ENCODE measurements at regions not wholly inside any gene's neighbourhood (a gene's known extent, or its start where the extent isn't known, plus 50 kb on each side); places are given as distances from the start of the nearest gene placed in this dataset.

GRCh38 chr12:61857968-61858367 is 402.2 kb upstream of the USP15 start:
- Histone ChIP-seq H3K27ac (ENCODE audit: poor library complexity, severe bottlenecking) (no peak overlapping the region), H3K27me3 (ENCODE audit: insufficient read depth, poor library complexity, severe bottlenecking) (no peaks in the 10 kb centered on the region), H3K4me1 (ENCODE audit: insufficient read depth, poor library complexity, severe bottlenecking) (no peaks in the 10 kb centered on the region), H3K9me3 (ENCODE audit: severe bottlenecking) (no peaks in the 10 kb centered on the region), H3K4me3 (ENCODE audit: severe bottlenecking) (no peak overlapping the region), H3K36me3 (ENCODE audit: low read depth) (no peaks in the 10 kb centered on the region)
- no peak for DNase-seq (ENCODE audit: low spot score)
- no peak for ATAC-seq (ENCODE audit: low read depth)
- no peak for TF ChIP-seq CTCF (IDR thresholded peaks at IDR 0.05; ENCODE audit: poor library complexity, severe bottlenecking)

GRCh38 chr12:61860451-61860850 is 399.8 kb upstream of the USP15 start:
- Histone ChIP-seq H3K4me1 (ENCODE audit: insufficient read depth, poor library complexity, severe bottlenecking) (no peaks in the 10 kb centered on the region), H3K36me3 (ENCODE audit: low read depth) (no peaks in the 10 kb centered on the region), H3K27ac (ENCODE audit: poor library complexity, severe bottlenecking) (no peak overlapping the region), H3K27me3 (ENCODE audit: insufficient read depth, poor library complexity, severe bottlenecking) (no peaks in the 10 kb centered on the region), H3K9me3 (ENCODE audit: severe bottlenecking) (no peaks in the 10 kb centered on the region), H3K4me3 (ENCODE audit: severe bottlenecking) (no peak overlapping the region)
- no peak for ATAC-seq (ENCODE audit: low read depth)
- no peak for DNase-seq (ENCODE audit: low spot score)
- TF ChIP-seq CTCF (IDR thresholded peaks at IDR 0.05; ENCODE audit: poor library complexity, severe bottlenecking): no peak

- no peak overlapping the region for H3K27ac ChIP-seq (ENCODE audit: poor library complexity, severe bottlenecking)
- H3K4me3 ChIP-seq (ENCODE audit: severe bottlenecking): no peak overlapping the region
- no peaks in the 10 kb centered on the region for H3K27me3 ChIP-seq (ENCODE audit: insufficient read depth, poor library complexity, severe bottlenecking)
- no peak for DNase-seq (ENCODE audit: low spot score)
- no peaks in the 10 kb centered on the region for H3K4me1 ChIP-seq (ENCODE audit: insufficient read depth, poor library complexity, severe bottlenecking)
- TF ChIP-seq CTCF (IDR thresholded peaks at IDR 0.05; ENCODE audit: poor library complexity, severe bottlenecking): no peak
- no peaks in the 10 kb centered on the region for H3K9me3 ChIP-seq (ENCODE audit: severe bottlenecking)
- no peaks in the 10 kb centered on the region for H3K36me3 ChIP-seq (ENCODE audit: low read depth)
- ATAC-seq (ENCODE audit: low read depth): no peak
These were observed 397.2 kb upstream of the USP15 start for GRCh38 chr12:61862986-61863385.

- ATAC-seq (ENCODE audit: low read depth) (no peak), DNase-seq (ENCODE audit: low spot score) (no peak)
- Histone ChIP-seq H3K36me3 (ENCODE audit: low read depth) (no peaks in the 10 kb centered on the region), H3K9me3 (ENCODE audit: severe bottlenecking) (no peaks in the 10 kb centered on the region), H3K27me3 (ENCODE audit: insufficient read depth, poor library complexity, severe bottlenecking) (no peaks in the 10 kb centered on the region), H3K4me3 (ENCODE audit: severe bottlenecking) (no peak overlapping the region), H3K4me1 (ENCODE audit: insufficient read depth, poor library complexity, severe bottlenecking) (no peaks in the 10 kb centered on the region), H3K27ac (ENCODE audit: poor library complexity, severe bottlenecking) (no peak overlapping the region)
- TF ChIP-seq CTCF (IDR thresholded peaks at IDR 0.05; ENCODE audit: poor library complexity, severe bottlenecking): no peak
These were observed 396.4 kb upstream of the USP15 start for GRCh38 chr12:61863811-61864210.

GRCh38 chr12:61869796-61870195 is 390.4 kb upstream of the USP15 start:
- ATAC-seq (ENCODE audit: low read depth): no peak
- Histone ChIP-seq H3K27ac (ENCODE audit: poor library complexity, severe bottlenecking) (no peak overlapping the region), H3K36me3 (ENCODE audit: low read depth) (no peaks in the 10 kb centered on the region), H3K27me3 (ENCODE audit: insufficient read depth, poor library complexity, severe bottlenecking) (no peaks in the 10 kb centered on the region), H3K4me1 (ENCODE audit: insufficient read depth, poor library complexity, severe bottlenecking) (peaks cover 4% of the 10 kb centered on the region), H3K4me3 (ENCODE audit: severe bottlenecking) (no peak overlapping the region), H3K9me3 (ENCODE audit: severe bottlenecking) (no peaks in the 10 kb centered on the region)
- DNase-seq (ENCODE audit: low spot score): no peak
- TF ChIP-seq CTCF (IDR thresholded peaks at IDR 0.05; ENCODE audit: poor library complexity, severe bottlenecking): no peak

Data from RWPE2 (cell line).